H1 (cell line): ENCODE measurements at regions not wholly inside any gene's neighbourhood (a gene's known extent, or its start where the extent isn't known, plus 50 kb on each side); places are given as distances from the start of the nearest gene placed in this dataset.

Experiments used
- ATF3 ChIP-seq: IDR thresholded peaks from 2 replicates; pipeline ENCODE4 v1.6.1; 2011; ENCODE audit warnings: low read depth, mild to moderate bottlenecking, low read length; ENCODE audit not compliant: insufficient read depth
- BCL11A ChIP-seq, 2 experiments: IDR thresholded peaks; one replicate each; pipeline ENCODE4 v1.6.1; 2011; ENCODE audit warnings: low read depth in 2 of 2, low read length in 2 of 2, mild to moderate bottlenecking in 2 of 2
- BRCA1 ChIP-seq: IDR thresholded peaks from 2 replicates; pipeline ENCODE4 v1.6.1; 2012; ENCODE audit warnings: low read depth, low read length, improper control_type of control experiment
- CHD7 ChIP-seq: fragments of 300-600 bp; sonication (generic); IDR thresholded peaks from 2 replicates; pipeline ENCODE4 v1.7.1; 2012; ENCODE audit warnings: low read length, moderate library complexity, mild to moderate bottlenecking, inconsistent platforms; ENCODE audit not compliant: insufficient replicate concordance
- CTBP2 ChIP-seq: IDR thresholded peaks from 2 replicates; pipeline ENCODE4 v1.7.0; 2011; ENCODE audit warnings: borderline replicate concordance, mild to moderate bottlenecking, moderate library complexity, mixed read lengths, low read length; ENCODE audit not compliant: insufficient read depth, insufficient read length
- HDAC6 ChIP-seq: IDR thresholded peaks from one replicate; pipeline ENCODE4 v1.7.1; 2012; ENCODE audit warnings: low read depth, mild to moderate bottlenecking, inconsistent platforms, low read length, moderate library complexity
- KDM1A ChIP-seq: fragments of 200-600, 300-600 bp; sonication (generic); IDR thresholded peaks from 2 replicates; pipeline ENCODE4 v1.7.1; 2016; ENCODE audit warnings: mild to moderate bottlenecking, low read length, borderline replicate concordance
- NANOG ChIP-seq: IDR thresholded peaks from 2 replicates; pipeline ENCODE4 v1.6.1; 2011; ENCODE audit warnings: low read length, low read depth, mild to moderate bottlenecking, inconsistent platforms; ENCODE audit not compliant: insufficient read depth, poor library complexity, severe bottlenecking
- PHF8 ChIP-seq: fragments of 200-600 bp; sonication (generic); conservative IDR thresholded peaks from 2 replicates; pipeline ENCODE4 v1.7.1; 2012; ENCODE audit warnings: low read depth, mild to moderate bottlenecking, inconsistent platforms, low read length, moderate library complexity
- POLR2AphosphoS5 ChIP-seq: IDR thresholded peaks from 2 replicates; pipeline ENCODE4 v1.6.1; 2011; ENCODE audit warnings: low read depth, low read length
- SIX5 ChIP-seq: IDR thresholded peaks from 2 replicates; pipeline ENCODE4 v1.6.1; 2011; ENCODE audit warnings: mild to moderate bottlenecking, low read depth, low read length
- TBP ChIP-seq: IDR thresholded peaks from 2 replicates; pipeline ENCODE4 v1.6.1; 2011; ENCODE audit warnings: low read depth, low read length, improper control_type of control experiment

- no peak for TF ChIP-seq CHD7
- no peak for TF ChIP-seq BCL11A (IDR thresholded peaks at IDR 0.05; ENCODE audit: low read depth in 2 of 2, low read length in 2 of 2)
- TF ChIP-seq BRCA1 = no peak
- no peak for TF ChIP-seq CTBP2
- TF ChIP-seq SIX5 = no peak
- TF ChIP-seq POLR2AphosphoS5 = no peak
- TF ChIP-seq ATF3 = no peak
- no peak for TF ChIP-seq KDM1A
- no peak for TF ChIP-seq TBP
- TF ChIP-seq PHF8 = no peak
- TF ChIP-seq HDAC6 = no peak
- TF ChIP-seq NANOG = no peak
Observed at GRCh38 chr1:227378181-227378580, 59.9 kb upstream of the CDC42BPA start (continued).
